T-helper 2 cell (primary cell): ENCODE measurements at regions not wholly inside any gene's neighbourhood (a gene's known extent, or its start where the extent isn't known, plus 50 kb on each side); places are given as distances from the start of the nearest gene placed in this dataset.

ENCODE experiments used
- DNase-seq, 5 experiments: peaks; one replicate each; pipeline versions ENCODE4 v3.0.0 to v3.0.0-alpha.2; 2012 to 2022

DNA sequence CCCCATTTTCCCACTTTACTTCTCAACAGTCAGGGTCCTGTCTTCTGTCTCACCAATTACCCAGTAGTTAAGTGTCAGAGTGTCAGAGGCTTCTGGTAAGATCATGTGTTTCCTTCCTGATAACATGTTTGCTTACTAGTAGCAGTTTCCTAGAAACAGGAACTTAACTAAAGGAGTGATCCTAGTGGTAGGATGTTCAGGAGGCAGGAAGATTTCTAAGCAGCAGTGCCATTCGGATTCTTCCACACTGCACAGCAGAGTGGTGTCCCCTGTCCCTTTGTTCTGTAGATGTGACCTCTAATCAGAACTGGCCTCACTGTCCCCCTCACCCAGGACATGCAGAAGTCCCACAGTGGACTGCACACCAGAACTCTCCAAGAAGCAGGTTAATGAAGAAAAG is 221.8 kb upstream of the OSR1 start:
- DNase-seq, result no peak

- DNase-seq, result no peak
Observed at GRCh38 chr2:19579461-19579860, 221.0 kb upstream of the OSR1 start.

DNA sequence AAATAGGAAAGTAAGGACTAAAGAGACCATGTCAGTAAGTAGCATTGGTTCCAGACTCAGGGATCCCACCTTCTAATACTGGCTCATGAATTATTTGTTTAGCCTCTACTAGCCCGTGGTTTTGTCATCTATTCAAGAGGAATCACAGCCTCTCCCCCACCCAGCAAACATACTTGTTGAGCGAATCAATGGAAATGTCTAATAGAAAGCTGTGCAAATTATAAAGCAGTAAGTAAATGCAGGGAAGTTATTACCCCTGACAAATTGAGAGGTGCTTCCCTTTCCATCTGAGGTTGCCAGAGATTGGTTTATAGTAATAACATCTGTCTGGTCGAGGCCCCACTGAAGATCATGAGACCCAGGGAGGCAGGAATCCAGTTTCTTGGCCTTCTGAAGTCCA is 219.3 kb upstream of the OSR1 start:
- no peak for DNase-seq

- DNase-seq, result no peak
Observed at GRCh38 chr2:19576411-19576810, 218.0 kb upstream of the OSR1 start.

GRCh38 chr2:19575641-19576040 is 217.2 kb upstream of the OSR1 start:
- no peak for DNase-seq

DNA sequence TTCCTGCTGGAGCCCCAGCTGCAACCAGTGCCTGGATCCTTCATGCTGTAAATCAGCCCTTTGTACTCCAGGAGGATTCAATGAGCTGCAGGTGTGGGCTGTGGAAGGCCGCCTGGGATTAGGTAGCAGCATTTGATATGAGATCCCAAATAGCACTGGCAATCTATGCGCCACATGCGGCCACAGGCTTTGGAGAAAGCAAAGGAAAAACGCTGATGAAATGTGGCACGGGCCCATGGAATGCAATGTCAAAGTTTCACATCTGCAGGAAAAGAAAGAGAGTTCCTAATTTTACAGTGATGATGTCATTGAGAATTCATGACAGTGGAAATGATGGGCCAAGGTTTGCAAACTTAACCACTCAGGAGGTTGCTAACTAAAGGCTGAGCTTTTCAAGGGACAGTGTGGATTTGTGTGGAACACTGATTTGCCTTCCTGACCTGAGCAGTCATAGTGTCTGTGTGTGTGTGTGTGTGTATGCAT is 216.4 kb upstream of the OSR1 start:
- no peak for DNase-seq

GRCh38 chr2:19573784-19574183 is 215.4 kb upstream of the OSR1 start:
- no peak for DNase-seq

GRCh38 chr2:19571773-19572172 is 213.3 kb upstream of the OSR1 start:
- DNase-seq, result no peak

GRCh38 chr2:19569300-19569791 is 210.9 kb upstream of the OSR1 start:
- DNase-seq, result no peak

- DNase-seq, result no peak
Observed at GRCh38 chr2:19568809-19569208, 210.4 kb upstream of the OSR1 start.

GRCh38 chr2:19560785-19561184 is 202.4 kb upstream of the OSR1 start:
- DNase-seq, result no peak

DNA sequence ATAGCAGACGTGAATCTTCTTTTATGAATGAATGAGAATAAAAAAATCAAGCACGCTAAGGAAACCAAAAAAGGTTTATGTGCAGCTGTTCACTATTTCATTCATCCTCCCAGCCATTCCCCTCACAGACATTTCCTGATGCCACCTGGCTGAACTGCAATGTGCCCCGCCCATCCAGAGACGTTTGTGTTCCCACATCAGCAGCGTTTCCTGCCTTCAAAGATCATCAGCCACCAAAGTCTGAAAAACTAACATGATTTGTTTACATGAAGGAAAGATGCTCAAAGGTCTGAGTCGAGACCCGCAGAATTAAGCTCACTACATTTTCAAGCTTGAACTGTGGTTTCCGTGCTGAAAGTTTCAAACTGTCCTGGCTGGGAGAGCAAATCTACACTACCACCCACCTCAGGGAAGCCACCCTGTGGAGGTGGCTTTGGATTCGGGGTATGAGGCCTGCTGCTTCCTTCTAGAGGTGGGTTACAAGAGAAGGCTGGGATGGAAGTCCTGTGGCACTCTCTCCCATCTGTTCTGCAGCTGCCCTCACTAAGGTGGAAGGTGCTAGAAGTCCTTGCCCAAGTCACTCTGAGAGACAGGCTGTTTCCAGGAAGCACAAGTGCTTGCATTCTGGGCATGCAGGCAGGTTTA is 201.3 kb upstream of the OSR1 start:
- peak in 1 of 5 experiments; percentile 12 for DNase-seq

GRCh38 chr2:19556648-19557047 is 198.2 kb upstream of the OSR1 start:
- no peak for DNase-seq

DNA sequence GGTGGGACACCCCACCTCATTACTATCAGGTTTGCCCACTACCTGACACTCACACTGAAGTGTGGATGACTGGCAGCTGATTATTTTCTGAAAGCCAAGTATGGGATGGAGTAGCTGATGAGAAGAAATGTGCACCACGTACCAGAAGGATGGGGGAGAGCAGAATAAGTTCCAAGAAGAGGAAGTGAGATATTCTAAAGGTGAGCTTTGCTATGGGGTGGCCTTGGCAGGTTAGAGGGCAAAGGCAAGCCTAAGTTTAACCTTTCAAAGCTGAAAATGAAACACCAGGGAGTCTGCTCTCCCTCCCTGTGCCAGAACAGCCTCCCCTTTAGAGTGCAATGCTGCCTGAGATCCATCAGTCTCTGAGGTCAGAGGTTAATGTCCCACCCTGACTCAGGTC is 196.1 kb upstream of the OSR1 start:
- DNase-seq, result no peak

DNA sequence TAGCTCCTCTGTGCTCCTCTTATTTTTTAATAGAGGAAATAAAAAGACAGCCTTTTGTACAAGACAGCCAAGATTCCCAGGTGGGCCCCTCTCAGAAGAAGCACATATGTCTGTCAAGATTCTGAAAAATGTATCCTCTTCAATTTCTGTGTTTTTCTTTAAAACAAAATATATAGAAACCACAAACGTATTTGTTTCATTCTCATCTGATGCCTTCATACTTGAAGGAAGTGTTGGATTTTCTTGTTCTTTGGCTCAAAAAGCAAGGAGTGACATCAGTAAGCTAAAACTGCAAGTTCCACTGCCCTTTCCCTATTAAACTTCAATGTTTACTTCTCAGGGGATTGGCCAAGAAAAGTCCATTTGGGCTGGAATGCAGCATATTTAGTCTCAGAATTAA is 193.8 kb upstream of the OSR1 start:
- no peak for DNase-seq

DNA sequence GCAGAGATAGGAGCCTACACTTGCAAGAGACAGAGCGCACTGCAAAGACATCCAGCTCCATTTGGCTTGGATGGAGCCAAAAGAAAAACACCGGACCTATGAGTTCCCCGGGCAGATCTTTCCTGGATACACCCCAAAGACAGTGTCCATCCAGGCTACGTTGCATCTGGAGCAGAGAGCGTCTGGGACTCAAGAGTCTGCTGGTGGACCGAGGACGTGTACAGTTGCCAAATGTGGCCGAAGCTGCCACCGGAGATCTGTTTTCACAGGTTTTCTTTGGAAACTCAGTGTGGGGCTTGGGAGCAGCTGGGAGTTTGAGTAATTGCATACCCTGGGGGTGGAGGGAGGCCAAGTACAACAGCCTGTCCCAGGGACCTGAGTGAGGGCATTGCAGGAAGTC is 192.3 kb upstream of the OSR1 start:
- no peak for DNase-seq

DNA sequence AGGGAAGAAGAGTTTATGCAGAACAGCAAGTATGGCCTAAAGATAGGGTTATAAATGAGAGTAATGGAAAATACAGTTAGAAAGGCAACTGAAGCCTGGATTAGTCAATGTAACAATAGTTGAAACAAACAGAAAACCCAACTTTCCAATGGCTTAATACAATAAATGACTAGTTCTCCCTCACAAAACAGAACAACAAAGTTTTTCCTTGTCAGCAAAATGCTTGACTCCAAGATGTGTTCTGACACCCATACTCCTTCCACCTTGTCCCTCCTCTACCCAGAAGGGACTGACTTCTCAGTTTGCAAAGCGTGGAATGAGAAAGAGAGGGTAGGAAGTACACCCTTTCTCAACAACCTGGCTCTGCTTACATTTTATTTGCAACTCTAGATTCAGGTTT is 191.4 kb upstream of the OSR1 start:
- DNase-seq, result no peak

- no peak for DNase-seq
Observed at GRCh38 chr2:19548116-19548515, 189.7 kb upstream of the OSR1 start.

DNA sequence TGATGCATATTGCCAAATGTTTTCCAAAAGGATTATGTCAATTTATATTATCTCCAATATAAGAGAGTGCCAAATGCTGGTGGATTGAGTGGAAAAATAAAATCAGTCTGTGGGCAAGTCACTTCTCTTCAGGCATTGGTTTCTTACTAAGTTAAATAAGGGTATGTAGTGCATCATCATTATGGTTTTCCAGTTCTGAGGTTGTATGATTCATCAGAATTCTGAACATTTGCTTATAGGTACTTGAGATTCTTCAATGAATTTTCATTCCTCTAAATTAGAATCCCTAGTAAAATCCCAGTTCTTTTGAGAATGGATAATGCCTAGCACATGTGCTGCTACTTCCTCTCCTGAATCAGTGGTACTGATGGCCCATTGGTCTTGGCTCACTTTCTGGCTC is 188.9 kb upstream of the OSR1 start:
- no peak for DNase-seq

DNA sequence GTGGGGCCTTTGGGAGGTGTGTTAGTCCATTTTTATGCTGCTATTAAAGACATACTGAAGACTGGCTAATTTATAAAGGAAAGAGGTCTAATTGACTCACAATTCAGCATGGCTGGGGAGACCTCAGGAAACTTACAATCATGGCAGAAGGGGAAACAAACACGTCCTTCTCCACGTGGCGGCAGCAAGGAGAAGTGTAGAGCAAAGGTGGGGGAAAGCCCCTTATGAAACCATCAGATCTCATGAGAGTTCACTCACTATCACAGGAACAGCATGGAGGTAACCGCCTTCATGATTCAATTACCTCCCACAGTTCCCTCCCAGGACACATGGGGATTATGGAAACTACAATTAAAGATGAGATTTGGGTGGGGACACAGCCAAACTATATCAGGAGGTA is 187.1 kb upstream of the OSR1 start:
- no peak for DNase-seq

- no peak for DNase-seq
Observed at GRCh38 chr2:19543663-19544383, 185.4 kb upstream of the OSR1 start.

- no peak for DNase-seq
Observed at GRCh38 chr2:19542796-19543662, 184.6 kb upstream of the OSR1 start.

DNA sequence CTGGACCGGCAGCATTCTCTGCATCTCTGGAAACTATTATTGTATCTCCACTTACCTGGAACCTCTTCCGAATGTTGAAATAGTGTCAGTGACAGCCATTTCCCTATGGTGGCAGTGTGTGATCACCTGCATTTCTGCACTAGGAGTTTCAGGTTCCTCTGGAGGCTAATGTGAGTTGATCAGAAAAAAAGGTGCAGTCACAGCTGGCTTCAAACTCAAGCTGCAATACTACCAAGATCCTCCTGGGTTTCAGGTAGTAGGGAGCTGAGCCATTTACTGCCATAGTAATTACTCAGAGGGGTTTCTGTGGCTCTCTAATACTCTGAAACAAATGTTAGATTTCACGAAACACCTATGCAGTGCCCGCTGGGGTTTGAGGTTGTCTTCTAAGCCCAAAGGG is 183.5 kb upstream of the OSR1 start:
- DNase-seq, result no peak
